IMR-90 (cell line): ENCODE measurements at regions not wholly inside any gene's neighbourhood (a gene's known extent, or its start where the extent isn't known, plus 50 kb on each side); places are given as distances from the start of the nearest gene placed in this dataset.

Source experiments
- ATAC-seq: fragments of 200-7000 bp; cut with Tn5 transposase; 2 replicates; pipeline ENCODE4 v1.9.1; 2020; ENCODE audit warnings: low read depth, mild to moderate bottlenecking, moderate library complexity
- BruUV-seq: library from RNA; stranded (reverse); fragments of 400-500 nt; replicated peaks from 2 replicates; lab custom pipeline; 2021; lab: Mats Ljungman, UMichigan
- CTCF ChIA-PET: fragments of 300-600 bp; formaldehyde crosslinking; extraction: SDS; loops from one replicate; lab custom pipeline; 2021; ENCODE audit warnings: antibody characterized with exemption; lab: Yijun Ruan, JAX
- POLR2A ChIA-PET: fragments of 300-600 bp; sonication (Branson Sonifier 250); formaldehyde crosslinking; loops from one replicate; lab custom pipeline; 2022; ENCODE audit warnings: antibody characterized with exemption; ENCODE audit not compliant: unreplicated experiment; lab: Charles Lee
- DNase-seq: peaks from one replicate; pipeline ENCODE4 v3.0.0; 2013
- H2AFZ ChIP-seq: replicated peaks from 2 replicates; pipeline ENCODE3; 2013; ENCODE audit warnings: low read length, mild to moderate bottlenecking; ENCODE audit not compliant: poor library complexity
- H2AK5ac ChIP-seq: 2 replicates; pipeline ENCODE4 v1.6.1; 2013; ENCODE audit warnings: low read depth, low read length, inconsistent platforms
- H2AK9ac ChIP-seq: replicated peaks from 2 replicates; pipeline ENCODE3; 2013; ENCODE audit warnings: mild to moderate bottlenecking, low read depth, low read length, moderate library complexity; ENCODE audit not compliant: poor library complexity
- H2BK120ac ChIP-seq: 2 replicates; pipeline ENCODE4 v1.6.1; 2013; ENCODE audit warnings: low read depth, low read length, inconsistent platforms
- H2BK15ac ChIP-seq: 3 replicates; pipeline ENCODE4 v1.6.1; 2013; ENCODE audit warnings: low read depth, low read length, inconsistent platforms
- H2BK20ac ChIP-seq: 2 replicates; pipeline ENCODE4 v1.6.1; 2013; ENCODE audit warnings: low read depth, mild to moderate bottlenecking, inconsistent platforms, low read length, moderate library complexity
- H2BK5ac ChIP-seq: 2 replicates; pipeline ENCODE4 v1.6.1; 2013; ENCODE audit warnings: mild to moderate bottlenecking, low read depth, low read length, inconsistent platforms; ENCODE audit not compliant: poor library complexity, severe bottlenecking
- H3K14ac ChIP-seq: replicated peaks from 2 replicates; pipeline ENCODE4 v1.6.1; 2013; ENCODE audit warnings: low read depth, low read length, inconsistent platforms
- H3K18ac ChIP-seq: 2 replicates; pipeline ENCODE4 v1.6.1; 2013; ENCODE audit warnings: low read depth, low read length, control low read depth
- H3K23ac ChIP-seq: 2 replicates; pipeline ENCODE4 v1.6.1; 2013; ENCODE audit warnings: low read depth, low read length, inconsistent platforms
- H3K27ac ChIP-seq: 2 replicates; pipeline ENCODE4 v1.5.1; 2013; ENCODE audit warnings: mild to moderate bottlenecking, control low read depth, low read length; ENCODE audit not compliant: insufficient read depth
- H3K27me3 ChIP-seq: 2 replicates; pipeline ENCODE4 v1.6.1; 2013; ENCODE audit warnings: low read length; ENCODE audit not compliant: control insufficient read depth, insufficient read depth
- H3K36me3 ChIP-seq: 2 replicates; pipeline ENCODE4 v1.6.1; 2013; ENCODE audit warnings: low read length, mixed read lengths; ENCODE audit not compliant: control insufficient read depth, insufficient read depth
- H3K4ac ChIP-seq: 2 replicates; pipeline ENCODE4 v1.6.1; 2013; ENCODE audit warnings: low read depth, low read length, inconsistent platforms
- H3K4me1 ChIP-seq: 2 replicates; pipeline ENCODE4 v1.6.1; 2013; ENCODE audit warnings: low read length, mixed read lengths; ENCODE audit not compliant: control insufficient read depth, insufficient read depth
- H3K4me2 ChIP-seq: 2 replicates; pipeline ENCODE4 v1.6.1; 2013; ENCODE audit warnings: low read depth, mild to moderate bottlenecking, control low read depth, low read length, moderate library complexity
- H3K4me3 ChIP-seq: 2 replicates; pipeline ENCODE4 v1.5.1; 2013; ENCODE audit warnings: low read depth, mild to moderate bottlenecking, control low read depth, low read length, moderate library complexity; ENCODE audit not compliant: insufficient read depth
- H3K56ac ChIP-seq: 2 replicates; pipeline ENCODE4 v1.6.1; 2013; ENCODE audit warnings: low read length, inconsistent platforms; ENCODE audit not compliant: insufficient read depth; ENCODE audit errors: extremely low read depth
- H3K79me1 ChIP-seq, 2 experiments: 2 replicates each; pipeline ENCODE4 v1.6.1; 2013; ENCODE audit warnings: low read length in 2 of 2, inconsistent platforms in 1 of 2, low read depth in 1 of 2
- H3K9ac ChIP-seq: 2 replicates; pipeline ENCODE4 v1.6.1; 2013; ENCODE audit warnings: low read depth, low read length, control low read depth
- H3K9me1 ChIP-seq: 2 replicates; pipeline ENCODE4 v1.6.1; 2013; ENCODE audit warnings: low read length, inconsistent platforms; ENCODE audit not compliant: insufficient read depth
- H3K9me3 ChIP-seq: 2 replicates; pipeline ENCODE4 v1.6.1; 2013; ENCODE audit warnings: low read length; ENCODE audit not compliant: control insufficient read depth, insufficient read depth
- H4K20me1 ChIP-seq: 2 replicates; pipeline ENCODE4 v1.6.1; 2013; ENCODE audit warnings: low read length, inconsistent platforms; ENCODE audit not compliant: insufficient read depth
- H4K5ac ChIP-seq: 2 replicates; pipeline ENCODE4 v1.6.1; 2013; ENCODE audit warnings: mild to moderate bottlenecking, low read depth, low read length, control low read depth
- H4K8ac ChIP-seq, 2 experiments: 2 replicates each; pipeline ENCODE4 v1.6.1; 2013; ENCODE audit warnings: low read depth in 2 of 2, low read length in 2 of 2, control low read depth in 1 of 2, inconsistent platforms in 1 of 2
- H4K91ac ChIP-seq: 2 replicates; pipeline ENCODE4 v1.6.1; 2013; ENCODE audit warnings: low read depth, low read length, inconsistent platforms; ENCODE audit not compliant: insufficient read depth
- CHD1 ChIP-seq: IDR thresholded peaks from 2 replicates; pipeline ENCODE4 v1.6.1; 2012; ENCODE audit warnings: low read depth, low read length, improper control_type of control experiment
- CTCF ChIP-seq: conservative IDR thresholded peaks from 2 replicates; pipeline ENCODE4 v1.5.1; 2012; ENCODE audit warnings: mild to moderate bottlenecking, low read depth, low read length, improper control_type of control experiment
- FOS ChIP-seq: fragments of 150-350 bp; IDR thresholded peaks from 2 replicates; pipeline ENCODE4 v1.6.1; 2016; ENCODE audit warnings: low read depth, low read length
- MXI1 ChIP-seq: IDR thresholded peaks from 2 replicates; pipeline ENCODE4 v1.6.1; 2012; ENCODE audit warnings: low read depth, mild to moderate bottlenecking, low read length, moderate library complexity, borderline replicate concordance
- NFE2L2 ChIP-seq: fragments of 150-350 bp; IDR thresholded peaks from 2 replicates; pipeline ENCODE4 v1.6.1; 2016; ENCODE audit warnings: low read depth, mild to moderate bottlenecking, low read length
- POLR2A ChIP-seq: IDR thresholded peaks from 2 replicates; pipeline ENCODE4 v1.6.1; 2012; ENCODE audit warnings: mild to moderate bottlenecking, low read depth, low read length
- RAD21 ChIP-seq: IDR thresholded peaks from 2 replicates; pipeline ENCODE4 v1.6.1; 2012; ENCODE audit warnings: low read length, improper control_type of control experiment
- RCOR1 ChIP-seq: IDR thresholded peaks from 2 replicates; pipeline ENCODE4 v1.6.1; 2012; ENCODE audit warnings: mild to moderate bottlenecking, low read length, improper control_type of control experiment; ENCODE audit not compliant: insufficient replicate concordance
- RFX5 ChIP-seq: IDR thresholded peaks from 2 replicates; pipeline ENCODE4 v1.8.0; 2012; ENCODE audit warnings: low read depth, mild to moderate bottlenecking, low read length, moderate library complexity
- SMC3 ChIP-seq: fragments of 150-350 bp; IDR thresholded peaks from 2 replicates; pipeline ENCODE4 v1.6.1; 2016; ENCODE audit warnings: low read depth, mild to moderate bottlenecking, antibody characterized with exemption, low read length, moderate library complexity
- whole genome bisulfite sequencing, 2 experiments: methylation state at CpG; one replicate each; pipeline versions ENCODE4 v1.1.5 to v1.1.7; 2013; ENCODE audit warnings: missing lambda C conversion rate in 2 of 2; ENCODE audit not compliant: insufficient read length in 1 of 2; ENCODE audit errors: extremely low coverage in 2 of 2; 5-methylcytosine and 5-hydroxymethylcytosine counted together
- dilution Hi-C: fragments of 300-500 bp; cut with HindIII; formaldehyde crosslinking; loops from one replicate; pipeline ENCODE4 v1.14.3; 2018; ENCODE audit warnings: low sequenced_read_pairs; ENCODE audit not compliant: unreplicated experiment
- in situ Hi-C: fragments of 300-500 bp; cut with MboI; formaldehyde crosslinking; loops from 3 replicates; pipeline ENCODE4 v1.14.3; 2019; ENCODE audit warnings: low sequenced_read_pairs, inconsistent platforms, mixed read lengths
- intact Hi-C: fragments of 100-400 bp; cut with micrococcal nuclease; formaldehyde crosslinking; loops from 2 replicates; pipeline ENCODE4 v1.10.0; 2022

GRCh38 chr12:46919666-46920400, 94.0 kb upstream of the SLC38A4 start:
- no peak overlapping the region for H2BK5ac ChIP-seq
- dilution Hi-C loops, result no loop called here
- peaks cover 4% of the 10 kb centered on the region; the same call in 1 of the 2 replicates for H3K9me1 ChIP-seq
- no peak overlapping the region for H3K56ac ChIP-seq
- peak overlapping the region in 1 of 2 experiments; percentile 4; a peak in 1 of 4 replicates for H4K8ac ChIP-seq
- peak; percentile 22 for DNase-seq
- no peaks in the 10 kb centered on the region; the same call in 1 of the 2 replicates for H4K20me1 ChIP-seq
- H3K9me3 ChIP-seq, result no peaks in the 10 kb centered on the region
- BruUV-seq, result no TSS peak
- peaks cover 20% of the 10 kb centered on the region for H3K4me1 ChIP-seq
- no peak overlapping the region for H2AK9ac ChIP-seq
- peak overlapping the region; percentile 77 for H2AK5ac ChIP-seq
- no peak overlapping the region for H3K4me2 ChIP-seq
- peak overlapping the region; percentile 68; the same call in 1 of the 3 replicates for H2BK15ac ChIP-seq
- no peaks in the 10 kb centered on the region for H3K36me3 ChIP-seq
- TF ChIP-seq RCOR1 (no peak), FOS (no peak), RFX5 (no peak), CTCF (no peak), MXI1 (no peak), RAD21 (no peak), POLR2A (no peak), CHD1 (no peak), NFE2L2 (no peak), SMC3 (no peak)
- intact Hi-C loops, result no loop called here
- H3K23ac ChIP-seq, result no peak overlapping the region; the same call in 1 of the 2 replicates
- no peak overlapping the region for H3K4me3 ChIP-seq
- no peak overlapping the region for H3K27ac ChIP-seq
- no peaks in the 10 kb centered on the region for H3K27me3 ChIP-seq
- no peak overlapping the region for H4K91ac ChIP-seq
- H3K9ac ChIP-seq, result no peak overlapping the region
- no peak overlapping the region for H2BK20ac ChIP-seq
- in situ Hi-C loops, result no loop called here
- peak overlapping the region; percentile 44; the same call in 1 of the 2 replicates for H3K18ac ChIP-seq
- no peak for ATAC-seq
- 0 out of 2 replicates have a peak overlapping the region, but pooled peaks have one; percentile 27 for H4K5ac ChIP-seq
- H3K79me1 ChIP-seq, result no peaks in the 10 kb centered on the region
- CTCF ChIA-PET, result interaction anchor here (0.7 kb wide), 1 partner anchor 245 kb away, joined by 3 read pairs; no protein-coding TSS in a partner anchor
- WGBS, 2 experiments, result 80% methylated on average over 4 of the region's 9 CpGs; no CpG with 5 or more reads in 1 of the 2 experiments
- POLR2A ChIA-PET, result interaction anchor here (0.6 kb wide), 1 partner anchor 800 kb away, joined by 3 read pairs; no protein-coding TSS in a partner anchor
- H2BK120ac ChIP-seq, result peak overlapping the region; percentile 36; the same call in 1 of the 2 replicates
- no peak overlapping the region for H3K14ac ChIP-seq
- H2AFZ ChIP-seq, result no peak overlapping the region
- 0 out of 2 replicates have a peak overlapping the region, but pooled peaks have one; percentile 7 for H3K4ac ChIP-seq
